Breast epithelium (tissue), 4 donors: ENCODE measurements at regions not wholly inside any gene's neighbourhood (a gene's known extent, or its start where the extent isn't known, plus 50 kb on each side); places are given as distances from the start of the nearest gene placed in this dataset.

ENCODE experiments used
- DNase-seq, 2 donors: peaks; one replicate each; pipeline ENCODE4 v3.0.0-alpha.2; 2019; ENCODE audit warnings: low spot score in 2 of 2
- H3K27ac ChIP-seq, 2 donors: fragments of 200-600 bp; sonication (generic) in 1 of 2; one replicate each; pipeline ENCODE4 v1.5.1; 2016 to 2019; ENCODE audit warnings: mild to moderate bottlenecking in 1 of 2
- H3K27me3 ChIP-seq, 2 donors: fragments of 200-600 bp; sonication (generic) in 1 of 2; one replicate each; pipeline versions ENCODE4 v1.5.1 to v1.6.0; 2017 to 2019; ENCODE audit warnings: control low read depth in 1 of 2, mild to moderate bottlenecking in 1 of 2
- H3K36me3 ChIP-seq: fragments of 200-600 bp; one replicate; pipeline ENCODE4 v1.5.1; 2019
- H3K4me1 ChIP-seq, 2 donors: fragments of 200-600 bp; sonication (generic); one replicate each; pipeline ENCODE4 v1.5.1; 2016 to 2019; ENCODE audit warnings: control low read depth in 1 of 2
- H3K4me3 ChIP-seq, 3 donors: fragments of 200-600 bp; sonication (generic); 1 replicate in 2 of 3; 2 replicates in 1 of 3; pipeline ENCODE4 v1.5.1; 2016 to 2019; ENCODE audit warnings: mild to moderate bottlenecking in 3 of 3, moderate library complexity in 2 of 3
- H3K9me3 ChIP-seq, 2 donors: fragments of 200-600 bp; sonication (generic) in 1 of 2; one replicate each; pipeline ENCODE4 v1.5.1; 2016 to 2019; ENCODE audit warnings: control low read depth in 1 of 2
- CTCF ChIP-seq, 3 donors: fragments of 450-650 bp; IDR thresholded peaks; one replicate each; pipeline ENCODE4 v1.5.1; 2016 to 2017; ENCODE audit warnings: antibody characterized with exemption in 3 of 3, mild to moderate bottlenecking in 3 of 3, moderate library complexity in 3 of 3
- POLR2A ChIP-seq: fragments of 450-650 bp; IDR thresholded peaks from one replicate; pipeline ENCODE4 v1.6.1; 2016; ENCODE audit warnings: antibody characterized with exemption, mild to moderate bottlenecking, moderate library complexity
- POLR2AphosphoS5 ChIP-seq, 3 donors: sonication (generic); formaldehyde crosslinking; IDR thresholded peaks; one replicate each; pipeline ENCODE4 v1.6.1; 2017; ENCODE audit warnings: antibody characterized with exemption in 3 of 3
- intact Hi-C: fragments of 100-400 bp; cut with DNase I; formaldehyde crosslinking; loops from one replicate; pipeline ENCODE4 v1.15.1; 2023; ENCODE audit warnings: low total_unique reads

- no peaks in the 10 kb centered on the region for H3K27me3 ChIP-seq
- no peaks in the 10 kb centered on the region for H3K4me1 ChIP-seq
- H3K9me3 ChIP-seq, result no peaks in the 10 kb centered on the region
- H3K36me3 ChIP-seq, result no peaks in the 10 kb centered on the region
- H3K4me3 ChIP-seq, result no peak overlapping the region
- TF ChIP-seq CTCF (IDR thresholded peaks at IDR 0.05) (no peak), POLR2AphosphoS5 (IDR thresholded peaks at IDR 0.05) (no peak), POLR2A (no peak)
- intact Hi-C loops, result no loop called here
- no peak overlapping the region for H3K27ac ChIP-seq
- DNase-seq, result no peak
Measured at GRCh38 chr4:11297627-11298026, 131.1 kb downstream of the HS3ST1 start.

- H3K4me1 ChIP-seq, result no peaks in the 10 kb centered on the region
- H3K27ac ChIP-seq, result no peak overlapping the region
- no peak overlapping the region for H3K4me3 ChIP-seq
- intact Hi-C loops, result no loop called here
- TF ChIP-seq POLR2A (no peak), POLR2AphosphoS5 (IDR thresholded peaks at IDR 0.05) (no peak), CTCF (IDR thresholded peaks at IDR 0.05) (no peak)
- DNase-seq, result no peak
- H3K9me3 ChIP-seq, result no peaks in the 10 kb centered on the region
- no peaks in the 10 kb centered on the region for H3K36me3 ChIP-seq
- H3K27me3 ChIP-seq, result no peaks in the 10 kb centered on the region
Measured at GRCh38 chr4:11297201-11297600, 131.5 kb downstream of the HS3ST1 start.

DNA sequence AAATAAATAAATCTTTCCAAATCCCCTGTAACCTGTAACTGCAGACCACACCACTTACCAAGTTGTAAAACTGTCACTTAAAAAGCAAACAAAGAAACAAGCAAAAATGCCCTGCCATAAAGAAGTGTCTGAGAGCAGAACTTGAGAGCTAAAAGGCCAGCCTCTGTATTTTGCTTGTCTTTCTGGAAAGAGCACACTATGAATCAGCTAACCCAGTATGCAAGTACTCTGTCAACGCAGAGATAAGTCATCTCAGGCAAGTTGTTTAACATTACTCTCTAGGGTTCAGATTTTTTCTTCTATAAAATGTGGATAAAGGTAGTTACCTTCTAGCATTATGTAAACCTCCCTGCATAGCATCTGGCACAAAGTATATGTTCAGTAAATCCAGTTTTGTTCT lies 134.8 kb downstream of the HS3ST1 start:
- no peaks in the 10 kb centered on the region for H3K4me1 ChIP-seq
- no peaks in the 10 kb centered on the region for H3K27me3 ChIP-seq
- H3K27ac ChIP-seq, result no peak overlapping the region
- no peak for DNase-seq
- TF ChIP-seq POLR2A (no peak), CTCF (IDR thresholded peaks at IDR 0.05) (no peak), POLR2AphosphoS5 (IDR thresholded peaks at IDR 0.05) (no peak)
- intact Hi-C loops, result no loop called here
- H3K36me3 ChIP-seq, result no peaks in the 10 kb centered on the region
- H3K9me3 ChIP-seq, result no peaks in the 10 kb centered on the region
- no peak overlapping the region for H3K4me3 ChIP-seq

DNA sequence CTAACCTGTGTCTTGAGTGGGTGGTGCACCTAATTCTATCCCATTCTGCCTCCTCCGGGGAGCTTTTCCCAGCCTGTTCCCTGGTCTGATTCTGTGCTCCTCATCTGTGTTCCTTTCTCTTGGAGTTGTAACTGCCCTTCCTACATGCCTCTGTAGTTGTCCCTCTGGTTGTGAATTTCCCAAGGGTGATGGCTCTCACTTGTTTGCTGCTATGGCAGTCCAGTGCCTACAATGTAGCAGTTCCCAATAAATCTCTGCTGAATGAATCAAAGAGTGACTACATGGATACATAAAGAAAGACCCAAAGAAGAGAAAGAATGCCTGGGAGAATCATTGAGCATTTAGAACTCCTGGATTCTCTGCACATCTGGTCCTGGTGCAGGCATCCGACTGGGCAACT lies 141.6 kb downstream of the HS3ST1 start:
- no peak for TF ChIP-seq POLR2A
- TF ChIP-seq CTCF (IDR thresholded peaks at IDR 0.05), result no peak
- no peak for TF ChIP-seq POLR2AphosphoS5 (IDR thresholded peaks at IDR 0.05)
- no peak for DNase-seq
- intact Hi-C loops, result no loop called here

DNA sequence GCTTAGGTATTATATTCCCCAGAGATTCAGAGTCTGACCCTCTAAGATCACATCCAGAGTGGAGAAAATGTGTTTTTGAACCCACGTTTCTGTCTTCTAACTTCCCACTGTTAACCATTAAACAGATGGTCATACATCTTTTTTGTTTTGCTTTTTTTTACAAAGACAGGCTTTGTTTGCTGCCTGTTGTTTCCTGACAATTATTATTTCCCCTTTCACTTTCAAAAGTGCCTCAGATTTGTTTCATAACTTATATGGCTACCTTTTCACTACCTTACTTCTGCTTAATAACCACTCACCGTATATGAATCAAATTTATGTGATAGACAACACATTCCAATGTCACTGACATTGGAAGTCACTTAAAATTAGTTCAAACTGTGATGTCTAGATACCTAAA lies 142.2 kb downstream of the HS3ST1 start:
- Histone ChIP-seq H3K36me3 (no peaks in the 10 kb centered on the region), H3K9me3 (no peaks in the 10 kb centered on the region), H3K27me3 (no peaks in the 10 kb centered on the region), H3K4me1 (no peaks in the 10 kb centered on the region), H3K27ac (no peak overlapping the region), H3K4me3 (no peak overlapping the region)
- TF ChIP-seq POLR2A (no peak), CTCF (IDR thresholded peaks at IDR 0.05) (no peak), POLR2AphosphoS5 (IDR thresholded peaks at IDR 0.05) (no peak)
- no peak for DNase-seq
- intact Hi-C loops, result no loop called here

More for the DNA sequence above, 141.6 kb downstream of the HS3ST1 start:
- H3K9me3 ChIP-seq, result no peaks in the 10 kb centered on the region
- H3K4me3 ChIP-seq, result no peak overlapping the region
- no peaks in the 10 kb centered on the region for H3K27me3 ChIP-seq
- H3K4me1 ChIP-seq, result no peaks in the 10 kb centered on the region
- H3K36me3 ChIP-seq, result no peaks in the 10 kb centered on the region
- no peak overlapping the region for H3K27ac ChIP-seq
